Brain microvascular endothelial cell (primary cell): ENCODE measurements at regions not wholly inside any gene's neighbourhood (a gene's known extent, or its start where the extent isn't known, plus 50 kb on each side); places are given as distances from the start of the nearest gene placed in this dataset.

Experiments used
- DNase-seq: peaks from one replicate; pipeline ENCODE4 v3.0.0-alpha.2; 2020
- H3K27ac ChIP-seq: fragments of 250-450 bp; sonication (Bioruptor Pico); 2 replicates; pipeline ENCODE4 v1.5.1; 2020; ENCODE audit warnings: mild to moderate bottlenecking, moderate library complexity
- H3K27me3 ChIP-seq: fragments of 250-450 bp; sonication (Bioruptor Pico); replicated peaks from 2 replicates; pipeline ENCODE4 v1.5.1; 2020; ENCODE audit warnings: mild to moderate bottlenecking
- H3K36me3 ChIP-seq: fragments of 250-450 bp; sonication (Bioruptor Pico); replicated peaks from 2 replicates; pipeline ENCODE4 v1.5.1; 2020; ENCODE audit warnings: mild to moderate bottlenecking
- H3K4me3 ChIP-seq: 2 replicates; pipeline ENCODE4 v1.5.1; 2011; ENCODE audit warnings: low read depth, mild to moderate bottlenecking, control low read depth, low read length, moderate library complexity
- CTCF ChIP-seq: IDR thresholded peaks from 2 replicates; pipeline ENCODE4 v1.5.1; 2011; ENCODE audit warnings: low read depth, mild to moderate bottlenecking, moderate library complexity, low read length, control low read depth, inconsistent platforms; ENCODE audit errors: missing control alignments
- in situ Hi-C: cut with HindIII; loops from 2 replicates; pipeline ENCODE4 v1.10.0; 2017; ENCODE audit warnings: low sequenced_read_pairs, low pct_ligation_motif_present

- Histone ChIP-seq H3K4me3 (no peak overlapping the region), H3K27me3 (no peaks in the 10 kb centered on the region), H3K36me3 (no peaks in the 10 kb centered on the region), H3K27ac (no peak overlapping the region)
- TF ChIP-seq CTCF: no peak
- in situ Hi-C loops: no loop called here
- DNase-seq: no peak
Measured at GRCh38 chr6:76532647-76533046, 460.2 kb upstream of the IMPG1 start.

GRCh38 chr6:76518443-76518842 is 446.0 kb upstream of the IMPG1 start:
- no peak for DNase-seq
- H3K27me3 ChIP-seq: no peaks in the 10 kb centered on the region
- no peaks in the 10 kb centered on the region for H3K36me3 ChIP-seq
- TF ChIP-seq CTCF: no peak
- H3K27ac ChIP-seq: no peak overlapping the region
- no peak overlapping the region for H3K4me3 ChIP-seq
- in situ Hi-C loops: no loop called here

- Histone ChIP-seq H3K4me3 (no peak overlapping the region), H3K36me3 (no peaks in the 10 kb centered on the region), H3K27ac (no peak overlapping the region), H3K27me3 (no peaks in the 10 kb centered on the region)
- no peak for DNase-seq
- in situ Hi-C loops: no loop called here
- no peak for TF ChIP-seq CTCF
Measured at GRCh38 chr6:76516924-76517323, 444.5 kb upstream of the IMPG1 start.

GRCh38 chr6:76510489-76510888 is 438.0 kb upstream of the IMPG1 start:
- TF ChIP-seq CTCF: no peak
- Histone ChIP-seq H3K27ac (no peak overlapping the region), H3K36me3 (no peaks in the 10 kb centered on the region), H3K27me3 (no peaks in the 10 kb centered on the region), H3K4me3 (no peak overlapping the region)
- in situ Hi-C loops: no loop called here
- no peak for DNase-seq

GRCh38 chr6:76509397-76509796 is 436.9 kb upstream of the IMPG1 start:
- no peak for TF ChIP-seq CTCF
- DNase-seq: no peak
- H3K27ac ChIP-seq: no peak overlapping the region
- H3K27me3 ChIP-seq: no peaks in the 10 kb centered on the region
- H3K4me3 ChIP-seq: no peak overlapping the region
- in situ Hi-C loops: no loop called here
- H3K36me3 ChIP-seq: no peaks in the 10 kb centered on the region

- H3K4me3 ChIP-seq: no peak overlapping the region
- H3K36me3 ChIP-seq: no peaks in the 10 kb centered on the region
- DNase-seq: no peak
- no peak overlapping the region for H3K27ac ChIP-seq
- no peaks in the 10 kb centered on the region for H3K27me3 ChIP-seq
- TF ChIP-seq CTCF: no peak
- in situ Hi-C loops: no loop called here
Measured at GRCh38 chr6:76506808-76507207, 434.3 kb upstream of the IMPG1 start.
